Ramos (cell line): ENCODE measurements at regions not wholly inside any gene's neighbourhood (a gene's known extent, or its start where the extent isn't known, plus 50 kb on each side); places are given as distances from the start of the nearest gene placed in this dataset.

Experiments used
- in situ Hi-C: fragments of 300-500 bp; cut with MboI; formaldehyde crosslinking; loops from one replicate; pipeline ENCODE4 v1.14.3; 2022; ENCODE audit warnings: low sequenced_read_pairs; ENCODE audit not compliant: unreplicated experiment

- in situ Hi-C loops, result no loop called here
Measured at GRCh38 chr3:23663246-23663645, 142.5 kb upstream of the UBE2E1 start.

- in situ Hi-C loops, result no loop called here
Measured at GRCh38 chr3:23663661-23664186, 142.0 kb upstream of the UBE2E1 start.

- in situ Hi-C loops, result no loop called here
Measured at GRCh38 chr3:23664459-23664858, 141.3 kb upstream of the UBE2E1 start.

DNA sequence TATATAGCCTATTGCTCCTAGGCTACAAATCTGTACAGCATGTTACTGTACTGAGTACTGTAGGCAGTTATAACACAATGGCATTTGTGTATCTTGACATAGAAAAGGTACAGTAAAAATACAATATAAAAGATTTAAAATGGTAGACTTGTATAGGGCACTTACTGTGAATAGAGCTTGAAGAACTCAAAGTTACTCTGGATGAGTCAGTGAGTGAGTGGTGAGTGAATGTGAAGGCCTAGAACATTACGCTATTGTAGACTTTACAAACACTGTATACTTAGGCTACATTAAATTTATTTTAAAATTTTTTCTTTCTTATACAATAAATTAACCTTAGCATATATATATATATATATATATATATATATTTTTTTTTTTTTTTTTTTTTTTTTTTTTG, 140.0 kb upstream of the UBE2E1 start:
- in situ Hi-C loops, result no loop called here

GRCh38 chr3:23666818-23667217, 138.9 kb upstream of the UBE2E1 start:
- in situ Hi-C loops, result no loop called here

DNA sequence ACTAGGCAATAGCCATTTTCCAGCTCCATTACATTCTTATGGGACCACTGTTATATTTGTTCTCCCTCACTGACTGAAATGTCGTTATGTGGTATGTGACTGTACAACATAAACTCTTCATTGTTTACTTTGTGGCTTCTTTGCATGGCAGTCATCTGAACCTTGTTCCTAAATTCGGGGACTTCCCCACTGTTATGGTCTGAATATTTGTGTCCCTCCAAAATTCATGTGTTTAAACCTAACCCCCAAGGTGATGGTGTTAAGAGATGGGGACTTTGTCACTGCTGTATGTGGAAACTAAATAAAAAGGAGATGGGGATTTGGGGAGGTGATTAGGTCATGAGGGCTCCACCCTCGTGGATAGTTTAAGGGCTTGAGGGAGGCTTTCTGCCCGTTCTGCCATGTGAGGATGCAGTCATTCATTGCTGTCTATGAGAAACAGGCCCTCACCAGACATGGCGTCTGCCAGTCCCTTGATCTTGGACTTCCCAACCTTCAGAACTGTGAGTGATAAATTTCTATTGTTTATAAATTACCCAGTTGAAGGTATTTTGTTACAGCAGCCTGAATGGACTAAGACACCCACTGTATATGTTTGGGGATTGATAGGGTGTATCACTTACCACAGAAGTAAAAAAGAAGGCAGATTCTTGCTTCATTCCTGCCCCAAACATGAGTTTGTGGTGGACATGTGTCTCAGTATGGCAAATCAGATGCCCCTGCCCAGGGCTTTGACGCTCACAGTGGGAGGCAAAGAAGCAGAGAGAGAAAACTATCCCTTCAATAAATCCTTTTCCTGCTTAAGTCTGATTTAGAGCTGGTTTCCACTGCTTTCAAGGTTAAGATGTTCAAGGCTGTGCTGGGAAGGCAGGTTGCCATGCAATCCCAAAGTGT, 138.0 kb upstream of the UBE2E1 start:
- in situ Hi-C loops, result no loop called here

GRCh38 chr3:23668430-23668904, 137.3 kb upstream of the UBE2E1 start:
- in situ Hi-C loops, result no loop called here

DNA sequence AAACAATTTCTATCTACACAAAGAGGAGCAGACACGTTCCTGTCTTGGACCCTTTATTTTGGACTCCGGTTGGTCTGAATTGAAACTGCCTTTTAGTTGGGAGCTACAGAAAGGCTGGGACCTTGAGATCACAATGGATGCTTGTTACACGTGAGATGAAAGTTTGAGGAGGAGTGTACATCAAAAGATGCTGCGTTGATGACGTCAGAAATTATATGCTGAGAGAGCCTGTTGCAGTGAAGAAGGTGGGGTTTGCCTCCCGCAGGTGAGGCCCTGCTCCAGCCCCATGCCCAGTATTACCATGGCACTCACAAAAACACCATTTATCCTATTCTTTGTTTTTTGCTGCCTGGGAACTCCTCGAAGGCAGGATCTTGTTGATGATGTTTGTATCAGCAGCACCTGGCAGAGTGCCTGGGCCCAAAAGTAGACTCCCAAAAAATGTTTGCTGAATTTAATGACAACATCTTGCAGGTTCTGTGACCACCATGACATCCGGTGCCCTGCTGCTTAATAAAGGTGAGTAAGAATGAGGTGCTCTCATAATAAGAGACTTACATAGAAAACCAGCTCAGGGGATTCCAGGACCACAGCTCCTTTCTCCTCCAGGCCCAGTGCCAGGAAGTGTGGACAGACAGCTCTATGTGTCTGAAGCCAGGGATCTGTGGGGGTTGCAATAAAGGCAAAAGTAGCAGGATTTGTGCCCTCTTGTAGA, 136.1 kb upstream of the UBE2E1 start:
- in situ Hi-C loops, result no loop called here

DNA sequence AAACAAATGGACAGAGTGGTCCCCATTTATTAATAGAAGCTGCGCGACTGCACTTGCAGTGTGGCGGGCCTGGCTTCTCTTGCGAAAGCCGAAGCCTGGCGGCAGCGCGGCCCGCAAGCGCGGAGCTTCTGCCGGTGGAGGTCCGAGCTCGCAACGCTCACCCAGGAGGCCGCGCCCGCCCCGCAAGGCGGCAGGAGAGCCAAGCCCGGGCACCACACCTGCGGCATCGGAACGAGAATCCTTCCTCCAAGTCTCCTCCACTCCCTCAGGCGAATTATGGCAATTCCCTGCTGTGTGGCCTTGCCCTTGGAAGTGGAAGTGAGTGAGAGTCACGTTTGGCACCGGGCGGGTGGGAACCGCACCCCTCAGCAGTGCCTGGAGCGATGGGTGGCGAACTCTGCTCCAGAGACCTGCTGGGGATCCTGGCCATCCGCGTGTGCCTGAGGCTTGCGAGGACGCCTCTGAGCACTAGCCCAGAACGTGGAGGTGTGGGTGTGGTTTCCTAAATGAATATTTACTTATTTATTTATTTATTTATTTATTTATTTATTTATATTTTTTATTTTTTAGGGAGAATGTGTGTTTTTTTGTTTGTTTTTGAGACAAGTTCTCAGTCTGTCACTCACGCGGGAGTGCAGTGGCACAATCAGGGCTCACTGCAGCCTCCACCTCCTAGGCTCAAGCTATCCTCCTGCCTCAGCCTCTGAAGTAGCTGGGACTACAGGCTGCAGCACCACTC, 133.7 kb upstream of the UBE2E1 start:
- in situ Hi-C loops, result no loop called here

DNA sequence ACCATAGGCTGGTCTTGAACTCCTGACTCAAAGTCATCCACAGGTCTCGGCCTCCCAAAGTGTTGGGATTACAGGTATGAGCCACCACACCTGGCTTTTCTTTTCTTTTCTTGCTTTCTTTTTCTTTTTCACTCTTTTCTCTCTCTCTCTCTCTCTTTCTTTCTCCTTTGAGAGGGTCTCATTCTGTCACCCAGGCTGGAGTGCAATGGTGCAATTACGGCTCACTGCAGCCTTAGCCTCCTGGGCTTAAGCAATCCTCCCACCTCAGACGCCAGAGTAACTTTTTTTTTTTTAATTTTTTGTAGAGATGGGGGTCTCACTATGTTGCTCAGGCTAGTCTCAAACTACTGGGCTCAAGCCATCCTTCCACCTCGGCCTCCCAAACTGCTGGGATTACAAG, 133.1 kb upstream of the UBE2E1 start:
- in situ Hi-C loops, result no loop called here

- in situ Hi-C loops, result no loop called here
Measured at GRCh38 chr3:23675010-23675409, 130.7 kb upstream of the UBE2E1 start.

DNA sequence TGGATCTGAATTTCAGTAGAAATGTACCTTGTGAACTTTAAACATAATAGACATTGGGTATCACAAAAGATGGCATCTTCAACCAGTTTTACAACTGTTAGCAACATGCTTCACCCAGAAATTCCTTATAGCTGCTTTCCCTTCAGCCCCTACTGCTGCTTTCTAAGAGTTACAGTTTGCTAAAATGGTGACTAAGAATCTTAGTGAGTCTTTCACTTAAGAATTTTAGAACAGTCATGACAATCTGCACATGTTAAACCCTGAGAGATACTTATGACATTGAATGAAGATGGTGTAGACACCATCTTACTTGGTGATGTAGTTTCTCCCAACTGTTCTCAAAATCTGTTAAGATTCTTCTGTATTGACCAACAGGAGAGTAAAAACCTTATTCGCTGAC, 129.7 kb upstream of the UBE2E1 start:
- in situ Hi-C loops, result no loop called here

GRCh38 chr3:23682646-23683045, 123.1 kb upstream of the UBE2E1 start:
- in situ Hi-C loops, result no loop called here

- in situ Hi-C loops, result no loop called here
Measured at GRCh38 chr3:23685541-23686258, 120.1 kb upstream of the UBE2E1 start.

DNA sequence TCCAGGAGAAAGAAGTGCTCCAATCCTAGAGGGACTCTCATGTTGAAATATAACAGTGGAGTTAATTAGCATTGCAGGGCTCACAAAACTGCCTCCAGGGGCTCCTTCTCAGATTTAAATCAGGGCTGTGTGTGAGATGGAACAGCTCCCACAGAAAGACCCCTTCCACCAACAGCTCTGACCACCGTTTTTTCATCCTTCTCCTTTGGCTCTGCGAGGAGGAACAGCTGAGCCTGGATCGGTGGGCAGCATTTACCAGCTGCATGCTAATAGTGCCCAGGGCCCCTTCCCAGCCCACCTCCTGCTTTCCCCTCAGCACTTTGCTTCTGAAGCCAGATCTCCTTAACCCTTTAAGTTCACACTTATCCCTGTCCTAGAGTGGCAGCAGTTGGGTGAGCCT, 119.2 kb upstream of the UBE2E1 start:
- in situ Hi-C loops, result no loop called here

DNA sequence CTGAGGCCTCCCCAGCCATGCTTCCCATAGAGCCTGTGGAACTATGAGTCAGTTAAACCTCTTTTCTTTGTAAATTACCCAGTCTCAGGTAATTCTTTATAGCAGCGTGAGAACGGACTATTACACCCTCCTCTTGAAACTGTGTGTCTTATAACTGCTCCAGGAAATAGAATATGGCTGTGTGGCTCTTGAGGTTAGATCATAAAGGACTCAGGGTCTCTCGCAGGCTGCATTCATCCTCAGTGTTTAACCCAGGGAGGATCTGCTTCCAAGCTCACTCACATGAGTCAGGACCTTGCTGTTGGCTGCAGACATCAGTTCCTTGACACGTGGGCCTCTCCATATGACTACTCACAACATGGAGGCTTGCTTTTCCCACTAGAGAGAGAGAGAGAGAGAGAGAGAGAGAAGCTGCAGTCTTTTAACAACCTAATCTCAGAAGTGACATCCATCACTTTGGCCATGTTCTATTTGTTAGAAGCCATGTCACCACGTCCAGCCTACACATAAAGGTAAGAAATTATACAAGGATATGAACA, 114.3 kb upstream of the UBE2E1 start:
- in situ Hi-C loops, result no loop called here

DNA sequence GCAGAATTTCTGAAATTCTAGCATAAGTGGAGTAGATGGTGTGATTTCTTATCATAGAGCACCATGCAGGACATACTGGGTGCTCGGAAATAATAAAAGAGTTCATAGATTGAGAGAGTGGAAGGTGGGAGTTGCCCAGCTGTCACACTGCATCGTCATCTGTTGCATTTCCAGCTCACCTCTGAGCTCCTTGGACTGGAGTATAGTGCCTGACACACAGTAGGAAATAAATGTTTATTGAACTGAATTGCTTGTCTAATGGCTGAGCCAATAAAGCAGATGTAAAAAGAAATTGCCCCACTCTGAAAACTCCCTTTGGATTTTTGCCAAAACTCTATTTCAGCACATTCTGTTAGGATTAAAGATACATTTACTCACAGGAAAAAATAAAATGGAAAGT, 108.9 kb upstream of the UBE2E1 start:
- in situ Hi-C loops, result no loop called here

DNA sequence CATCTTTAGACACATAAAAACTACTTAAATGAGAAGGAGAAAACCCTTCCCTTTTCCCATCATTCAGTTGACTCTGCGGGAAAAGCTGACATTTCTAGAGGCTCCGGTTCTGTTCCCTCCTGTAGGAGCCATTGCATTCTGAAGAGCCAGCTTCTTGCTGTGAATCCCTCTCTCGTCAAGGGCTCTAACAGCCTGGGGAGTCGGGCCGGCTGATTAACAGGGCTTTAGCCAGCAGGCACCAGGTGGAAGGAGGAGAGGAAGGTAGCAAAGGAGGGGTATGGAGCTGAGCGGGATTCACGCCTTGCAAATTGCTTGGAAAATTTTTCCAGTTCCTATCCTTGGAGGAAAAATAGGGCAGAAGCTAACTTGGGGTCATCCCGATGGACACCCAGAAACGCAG, 108.3 kb upstream of the UBE2E1 start:
- in situ Hi-C loops, result no loop called here

GRCh38 chr3:23698652-23699313, 107.0 kb upstream of the UBE2E1 start:
- in situ Hi-C loops, result no loop called here
